ELF-1 (cell line): ENCODE measurements at regions not wholly inside any gene's neighbourhood (a gene's known extent, or its start where the extent isn't known, plus 50 kb on each side); places are given as distances from the start of the nearest gene placed in this dataset.

Experiments used
- DNase-seq: peaks from one replicate; pipeline ENCODE4 v3.0.0-alpha.2; 2016; ENCODE audit warnings: low read depth, low spot score

DNA sequence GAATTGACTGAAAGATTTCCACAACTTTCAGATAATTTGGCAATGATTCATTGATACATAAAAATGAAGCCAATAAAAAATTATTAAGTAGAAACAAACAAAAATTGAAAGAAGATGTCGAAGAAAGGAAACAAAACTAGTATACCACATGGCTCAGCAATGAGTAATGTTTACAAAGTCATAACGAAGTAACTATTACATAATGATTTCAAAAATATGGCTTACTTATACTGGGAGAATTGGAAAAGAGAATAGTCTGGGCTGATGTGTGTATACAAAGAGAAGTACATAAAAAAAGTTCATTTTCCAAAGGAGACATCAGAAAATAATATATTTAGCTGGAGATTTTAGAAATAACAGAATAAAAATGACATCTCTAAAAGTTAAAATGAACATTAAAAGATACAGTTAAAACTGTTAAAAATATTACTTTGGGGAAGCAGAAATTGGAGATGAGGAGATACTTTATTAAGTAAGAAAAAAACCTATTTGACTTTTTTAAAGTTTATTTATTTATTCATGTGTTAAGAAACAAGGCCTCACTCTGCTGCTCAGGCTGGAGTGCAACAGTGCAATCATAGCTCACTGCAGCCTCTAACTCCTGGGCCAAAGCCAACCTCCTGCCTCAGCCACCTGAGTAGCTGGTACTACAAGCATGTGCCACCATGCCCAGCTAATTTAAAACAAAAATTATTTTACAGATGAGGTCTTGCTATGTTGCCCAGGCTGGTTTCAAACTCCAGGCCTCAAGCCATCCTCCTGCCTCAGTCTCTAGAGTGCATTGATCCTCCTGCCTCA lies 409.7 kb upstream of the PIK3C3 start:
- no peak for DNase-seq

DNA sequence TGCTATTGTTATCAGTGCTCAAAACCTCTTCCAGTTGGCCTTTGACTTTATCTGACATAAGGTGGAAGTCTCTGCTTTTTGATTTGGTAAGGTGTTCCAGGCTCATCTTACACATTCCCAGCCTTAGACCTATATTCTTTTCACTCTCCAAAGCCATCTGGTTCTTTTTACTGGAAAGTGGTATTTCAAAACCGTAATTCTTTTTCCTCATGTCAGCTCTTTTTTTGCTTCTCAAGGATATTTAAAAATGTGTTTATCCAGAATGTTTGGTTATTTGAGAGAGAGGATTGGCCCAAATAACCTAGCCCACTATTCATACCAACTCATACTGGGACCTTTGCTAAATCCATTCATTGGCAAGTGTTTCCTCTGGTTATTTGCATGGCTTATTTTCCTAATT lies 411.2 kb upstream of the PIK3C3 start:
- no peak for DNase-seq

DNA sequence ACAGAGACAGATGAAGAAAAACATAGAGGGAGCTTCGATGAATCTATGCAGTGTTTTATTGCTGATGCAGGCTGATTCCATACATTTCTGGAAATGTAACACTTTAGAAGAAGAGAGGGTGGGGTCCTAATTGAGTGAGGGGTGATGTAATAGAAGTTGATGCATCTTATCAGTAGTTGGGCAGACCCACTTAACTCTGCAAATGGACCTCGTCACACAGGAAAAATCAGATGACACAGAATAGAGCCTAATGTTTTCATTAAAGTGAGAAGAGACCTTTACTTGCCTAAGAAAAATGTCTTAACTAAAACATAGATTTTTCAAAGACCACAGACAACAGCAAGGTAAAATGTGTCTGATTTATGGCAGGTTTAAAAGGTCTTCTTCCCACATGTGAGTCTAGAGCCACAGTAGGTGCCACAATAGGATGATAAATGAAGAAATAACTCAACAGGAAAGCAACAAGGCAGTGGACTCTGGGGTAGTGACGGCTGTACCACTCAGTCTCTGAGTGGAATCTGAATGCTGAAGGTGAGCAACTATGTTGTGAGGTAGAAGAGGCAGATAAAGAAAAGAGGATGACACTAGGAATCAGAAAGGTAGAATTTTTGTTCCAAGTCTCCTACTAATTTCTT lies 414.7 kb upstream of the PIK3C3 start:
- no peak for DNase-seq

DNA sequence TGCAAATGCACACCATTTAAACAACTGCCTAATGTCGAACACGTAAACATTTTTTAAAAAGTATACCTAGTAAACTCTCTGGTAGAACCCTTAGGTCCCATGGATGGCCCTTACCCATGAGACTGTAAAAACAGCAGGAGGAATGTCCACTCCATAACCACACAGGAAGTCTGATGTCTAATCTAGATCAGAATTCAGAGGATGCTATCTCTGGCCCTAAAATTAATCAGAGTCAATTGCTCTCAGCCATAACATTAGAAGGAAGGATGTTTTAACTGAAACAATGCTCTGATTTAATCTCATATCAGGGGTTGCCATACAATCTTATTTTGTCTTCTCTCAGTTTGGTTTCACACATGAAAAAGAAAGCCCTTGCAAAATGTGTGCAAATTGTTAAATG lies 416.3 kb upstream of the PIK3C3 start:
- no peak for DNase-seq

DNA sequence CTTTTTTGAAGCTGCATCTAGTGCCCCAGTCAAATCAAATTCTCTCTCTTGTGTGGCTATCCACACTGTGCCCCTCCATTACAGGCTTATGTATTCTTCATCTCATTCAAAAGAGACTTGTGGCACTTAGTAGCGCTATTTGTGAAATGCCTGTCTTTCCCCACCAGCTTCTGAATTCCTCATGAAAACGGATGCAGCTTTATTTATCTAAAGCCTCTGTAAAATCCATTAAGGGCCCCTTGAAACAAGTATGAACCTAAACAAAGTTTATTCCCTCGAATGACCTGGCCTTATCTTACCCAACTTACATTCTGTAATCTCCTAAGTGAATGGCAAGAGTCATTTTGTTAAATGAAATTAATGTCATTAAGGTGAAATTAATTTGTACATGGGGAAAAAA lies 417.4 kb upstream of the PIK3C3 start:
- no peak for DNase-seq

DNA sequence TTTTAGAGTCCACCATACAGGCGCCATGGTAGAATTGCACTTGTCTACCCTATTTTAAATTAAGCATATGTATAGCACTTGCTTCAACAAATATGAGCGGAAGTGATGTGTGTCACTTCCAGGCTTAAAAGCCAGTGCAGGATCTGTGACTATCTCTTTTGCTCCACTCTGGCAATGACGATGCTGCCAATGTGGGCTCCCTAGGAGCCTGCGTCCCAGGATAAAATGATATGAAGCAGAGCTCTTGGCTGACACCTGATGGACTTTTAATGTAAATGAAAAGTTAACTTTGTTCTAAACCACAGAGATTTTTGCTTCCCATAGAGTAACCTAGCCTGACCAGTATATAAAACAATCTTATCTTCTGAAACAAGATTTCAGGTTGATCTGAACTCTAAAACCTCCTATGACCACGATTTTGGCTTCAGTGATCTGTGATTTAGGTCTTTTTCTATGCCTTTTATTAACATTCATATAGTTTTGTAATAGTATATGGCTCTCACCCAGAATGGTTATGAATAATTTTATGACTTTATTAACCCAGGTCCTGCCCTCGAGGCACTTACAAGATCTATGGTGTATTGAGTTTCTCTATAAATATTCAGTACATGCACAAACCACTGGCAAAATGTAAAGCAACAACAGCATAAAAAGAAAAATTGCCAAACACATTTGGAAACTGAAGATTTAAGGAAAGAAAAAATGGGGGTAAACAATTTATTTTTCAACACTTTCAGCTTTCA lies 422.5 kb upstream of the PIK3C3 start:
- peak; percentile 3 for DNase-seq

DNA sequence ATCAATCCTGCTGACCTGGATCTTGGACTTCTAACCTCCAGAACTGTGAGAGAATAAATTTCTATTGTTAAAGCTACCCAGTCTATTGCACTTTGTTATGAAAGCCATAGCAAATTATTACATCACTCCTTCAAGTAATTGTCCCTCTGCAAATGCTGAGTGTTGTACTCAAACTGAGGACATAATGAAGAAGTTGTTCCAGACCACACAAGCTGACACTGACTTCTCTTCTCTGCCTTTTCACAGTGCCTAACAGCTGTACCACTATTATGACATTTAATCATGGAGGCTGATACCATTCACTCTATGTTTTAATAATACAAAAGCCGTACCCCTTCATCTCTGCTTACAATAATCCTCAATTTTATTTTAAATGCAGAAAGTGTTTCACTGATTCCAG lies 424.1 kb upstream of the PIK3C3 start:
- DNase-seq: no peak

DNA sequence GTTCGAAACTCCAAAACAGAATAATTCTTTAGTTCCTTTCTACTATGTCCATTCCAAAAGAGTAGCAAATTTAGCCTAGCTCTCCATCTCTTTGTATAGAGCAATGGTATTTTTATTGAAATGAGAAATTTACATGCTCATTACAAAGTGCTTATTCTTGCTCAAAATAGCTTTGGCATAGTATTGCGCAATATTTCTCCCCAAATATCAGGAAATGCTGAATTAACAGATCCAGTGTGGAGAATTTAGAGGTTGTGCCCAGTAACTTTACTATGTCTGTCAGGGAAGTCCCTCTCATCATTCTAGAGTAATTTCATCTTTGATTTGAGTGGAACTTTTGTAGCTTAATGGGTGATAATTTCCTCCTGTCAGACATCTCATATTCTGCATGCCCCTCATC lies 425.9 kb upstream of the PIK3C3 start:
- no peak for DNase-seq

DNA sequence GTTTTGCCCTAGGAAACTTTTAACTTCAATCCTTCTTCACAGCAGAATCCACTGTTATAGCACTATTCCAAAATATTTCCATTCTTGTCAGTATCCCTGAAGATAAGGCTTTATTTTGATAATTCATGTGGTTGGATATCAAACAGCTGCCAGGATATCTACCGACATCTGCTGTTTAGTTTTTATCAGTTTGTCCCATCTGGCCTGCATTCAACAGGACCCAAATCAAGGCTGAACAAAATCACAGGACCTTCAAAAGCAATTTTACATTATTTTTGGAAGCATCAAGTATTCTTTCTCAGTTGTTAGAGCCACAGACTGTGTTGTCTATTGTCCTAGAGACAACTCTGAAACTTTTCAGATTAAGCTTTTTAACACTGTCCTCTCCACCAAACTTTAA lies 429.0 kb upstream of the PIK3C3 start:
- no peak for DNase-seq

DNA sequence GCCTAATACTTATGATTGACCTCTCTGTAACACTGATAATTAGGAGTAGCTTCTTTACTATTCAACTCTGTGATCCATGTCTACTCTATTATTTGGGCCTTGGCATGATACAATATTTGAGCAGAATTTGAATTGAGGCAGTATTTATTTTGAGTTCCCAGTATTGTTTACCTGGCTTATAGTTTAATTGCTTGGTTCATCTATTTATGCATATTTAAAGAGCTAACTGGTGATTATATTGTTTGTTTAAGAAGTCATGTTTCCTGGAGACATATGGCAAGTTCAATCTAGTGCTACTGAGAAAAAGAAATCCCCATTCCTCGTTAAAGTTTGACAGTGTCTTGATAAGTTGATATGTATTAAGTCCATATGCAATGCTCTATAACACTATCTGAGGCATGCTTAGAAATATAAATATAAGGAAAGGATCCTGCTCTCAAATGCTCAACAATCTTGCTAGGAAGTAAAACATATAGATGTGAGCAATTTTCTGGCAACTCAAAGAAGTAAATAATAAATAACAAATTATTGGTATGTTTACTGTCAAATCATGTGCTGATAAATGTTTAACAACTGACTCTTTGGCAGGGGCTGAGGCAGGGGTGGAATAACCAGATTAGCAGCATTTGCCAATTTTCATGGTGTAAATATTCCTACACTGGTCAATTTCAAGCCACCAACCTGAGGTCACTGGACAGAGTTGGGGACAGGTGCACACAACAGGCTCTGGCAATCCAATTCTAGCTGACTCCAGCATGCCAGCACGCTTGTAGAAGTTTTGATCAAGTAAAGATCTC lies 430.2 kb upstream of the PIK3C3 start:
- no peak for DNase-seq

DNA sequence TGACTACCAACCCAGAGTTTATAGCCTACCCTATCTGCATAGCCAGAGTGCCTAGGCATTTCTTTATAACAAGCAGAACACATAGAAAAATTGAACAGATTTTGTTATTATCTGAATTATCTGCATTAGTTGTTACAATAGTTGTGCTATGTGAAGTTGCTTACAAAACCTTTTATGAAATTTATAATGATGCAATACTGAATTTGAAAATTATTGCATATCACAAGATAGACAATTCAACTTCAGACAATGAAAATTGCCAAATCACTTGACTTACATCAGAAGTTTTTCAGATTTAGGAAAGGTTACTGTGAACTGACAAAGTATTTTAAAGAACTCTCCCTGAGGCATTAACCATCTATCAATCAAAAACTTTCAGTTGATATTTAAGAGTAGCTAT lies 437.9 kb upstream of the PIK3C3 start:
- DNase-seq: no peak

DNA sequence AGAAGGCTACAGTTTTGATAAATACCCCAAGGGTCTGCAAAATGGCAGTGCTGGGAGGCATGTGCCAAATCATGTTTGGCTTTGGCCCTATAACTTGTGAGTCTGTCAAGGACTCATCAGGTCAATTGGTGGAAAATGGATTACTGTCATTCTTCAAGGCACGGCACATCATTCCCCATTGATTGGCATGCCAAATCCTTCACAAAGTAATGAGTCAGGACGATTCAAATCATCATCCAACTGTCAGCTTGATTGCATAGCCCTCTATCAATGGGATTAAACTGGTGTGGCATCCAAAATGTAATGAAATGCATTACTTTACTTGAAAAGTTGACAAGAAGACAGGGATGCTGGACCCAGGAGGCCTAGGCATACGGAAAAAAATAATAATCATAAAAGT lies 441.6 kb upstream of the PIK3C3 start:
- no peak for DNase-seq

DNA sequence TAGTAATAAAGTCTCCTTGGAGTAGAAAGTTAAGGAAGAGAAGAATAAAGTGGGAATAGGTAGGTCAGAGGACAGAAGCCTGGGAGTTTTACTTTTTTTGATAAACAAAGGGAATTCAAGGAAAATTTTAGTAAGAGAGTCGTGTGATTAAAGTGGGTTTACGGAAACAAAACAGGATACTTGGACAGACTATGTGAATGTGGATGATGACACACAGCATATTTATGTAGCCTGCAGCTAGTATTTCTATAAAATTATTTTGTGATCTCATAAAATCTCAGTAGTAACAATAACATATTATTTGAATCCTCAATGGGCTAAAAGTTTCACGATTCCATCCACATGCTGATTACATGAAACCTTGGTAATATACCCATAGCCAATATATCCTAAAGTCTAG lies 450.7 kb upstream of the PIK3C3 start:
- no peak for DNase-seq

DNA sequence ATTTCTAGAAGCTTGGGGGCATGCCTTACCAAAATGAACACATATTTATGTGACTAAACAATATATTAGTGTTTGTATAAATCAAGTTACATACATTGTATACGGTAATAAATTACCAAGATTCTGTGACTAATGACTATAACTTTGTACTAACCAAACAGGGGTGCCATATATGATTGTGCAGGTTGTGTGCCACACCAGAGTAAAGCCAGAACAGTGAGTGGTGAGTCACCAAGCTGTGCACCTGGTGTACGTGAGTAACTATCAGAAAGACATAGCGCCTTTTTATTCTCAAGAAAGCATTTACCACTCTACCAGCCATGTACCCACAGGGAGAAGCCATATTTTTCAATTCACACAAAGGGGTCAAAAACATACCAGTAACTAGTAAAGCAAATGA lies 453.2 kb upstream of the PIK3C3 start:
- DNase-seq: no peak

DNA sequence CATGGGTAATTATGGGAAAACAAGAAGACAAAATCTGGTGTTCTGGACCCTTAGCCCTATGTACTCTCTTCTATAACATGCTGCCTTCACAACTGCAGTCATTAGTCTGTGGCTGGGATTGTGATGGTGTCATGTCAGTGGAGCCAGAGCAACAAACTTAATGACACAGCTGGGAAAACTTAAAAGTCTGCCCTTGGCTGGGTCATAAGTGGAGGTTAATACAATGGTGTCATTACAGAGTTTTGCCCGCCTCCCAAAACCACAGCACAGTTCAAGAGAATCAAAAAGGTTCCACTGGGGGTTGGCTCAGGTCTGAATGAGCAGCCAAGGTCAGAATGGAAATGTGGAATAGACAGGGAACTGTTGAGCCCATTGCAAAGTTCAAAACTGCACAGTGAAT lies 455.7 kb upstream of the PIK3C3 start:
- no peak for DNase-seq

DNA sequence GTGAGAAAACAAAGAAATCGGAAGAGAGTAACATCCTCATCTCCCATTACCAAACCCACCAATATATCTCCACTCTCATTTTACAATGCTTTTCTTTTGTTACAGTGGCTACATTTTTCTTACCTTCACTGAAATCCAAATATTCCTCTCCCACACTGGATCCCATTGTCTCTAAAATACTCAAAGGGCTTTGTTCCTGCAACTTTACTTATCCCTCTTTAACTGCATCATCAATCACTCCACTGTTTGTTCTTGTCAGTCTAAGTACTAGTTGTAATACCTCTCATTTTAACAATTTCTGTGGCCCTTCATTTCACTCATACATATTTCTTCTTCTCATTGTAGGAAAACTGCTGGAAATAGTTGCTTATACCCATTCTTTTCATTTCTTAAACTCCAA lies 464.2 kb upstream of the PIK3C3 start:
- no peak for DNase-seq

DNA sequence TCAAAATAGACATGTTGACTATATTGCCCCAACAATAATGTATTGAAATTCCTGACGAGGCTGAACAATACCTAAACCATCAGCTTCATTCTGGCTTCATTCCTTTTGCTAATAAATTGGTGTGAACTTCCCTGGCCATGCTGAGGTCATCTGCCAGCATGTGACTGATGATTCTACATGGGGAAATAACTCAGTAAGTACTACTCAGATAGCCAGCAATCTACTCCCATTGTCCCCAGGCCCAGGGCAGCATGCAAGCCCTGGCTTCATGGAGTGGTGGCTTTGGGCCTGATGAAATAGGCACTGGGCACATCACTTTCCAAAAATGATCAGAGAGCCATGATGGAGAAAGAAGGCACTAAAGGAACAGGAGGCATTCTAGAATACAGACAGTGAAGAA lies 468.5 kb upstream of the PIK3C3 start:
- no peak for DNase-seq

DNA sequence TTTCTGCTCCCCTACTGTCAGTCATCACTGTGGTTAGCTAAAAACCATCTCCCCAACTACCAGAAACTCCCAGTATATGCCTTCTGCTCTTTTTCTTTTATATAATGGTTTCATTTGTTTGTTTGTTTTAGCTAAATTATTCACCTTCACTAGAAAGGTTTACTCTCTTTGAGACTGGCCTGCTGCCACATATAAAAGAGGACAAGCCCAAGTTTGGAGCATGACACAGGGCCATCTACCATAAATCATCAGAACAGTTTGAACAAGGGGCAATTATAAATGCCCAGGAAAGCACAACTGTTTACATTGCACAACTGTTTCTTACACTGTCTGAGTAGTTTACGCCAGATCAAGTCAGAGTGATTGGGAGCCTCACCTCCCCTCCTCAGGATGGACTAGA lies 471.0 kb upstream of the PIK3C3 start:
- DNase-seq: no peak

DNA sequence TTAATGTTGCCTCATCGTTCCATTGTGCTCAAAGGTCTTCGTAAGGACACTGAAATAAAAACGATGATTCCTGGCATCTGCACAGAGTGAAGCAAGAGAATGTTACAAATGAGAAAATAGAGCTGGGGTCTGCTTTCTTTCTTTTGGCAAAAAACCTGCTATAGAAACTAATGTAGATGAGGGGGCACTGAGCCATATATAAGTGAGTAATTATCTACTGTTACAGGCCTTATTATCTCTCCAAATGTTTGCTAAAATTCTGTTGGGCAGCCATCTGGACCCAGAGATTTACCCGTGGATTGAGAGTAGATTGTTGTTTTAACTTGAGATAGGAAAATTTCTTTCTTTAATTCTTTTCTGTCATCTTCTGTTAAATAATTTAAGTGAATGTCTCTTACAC lies 472.5 kb upstream of the PIK3C3 start:
- no peak for DNase-seq

DNA sequence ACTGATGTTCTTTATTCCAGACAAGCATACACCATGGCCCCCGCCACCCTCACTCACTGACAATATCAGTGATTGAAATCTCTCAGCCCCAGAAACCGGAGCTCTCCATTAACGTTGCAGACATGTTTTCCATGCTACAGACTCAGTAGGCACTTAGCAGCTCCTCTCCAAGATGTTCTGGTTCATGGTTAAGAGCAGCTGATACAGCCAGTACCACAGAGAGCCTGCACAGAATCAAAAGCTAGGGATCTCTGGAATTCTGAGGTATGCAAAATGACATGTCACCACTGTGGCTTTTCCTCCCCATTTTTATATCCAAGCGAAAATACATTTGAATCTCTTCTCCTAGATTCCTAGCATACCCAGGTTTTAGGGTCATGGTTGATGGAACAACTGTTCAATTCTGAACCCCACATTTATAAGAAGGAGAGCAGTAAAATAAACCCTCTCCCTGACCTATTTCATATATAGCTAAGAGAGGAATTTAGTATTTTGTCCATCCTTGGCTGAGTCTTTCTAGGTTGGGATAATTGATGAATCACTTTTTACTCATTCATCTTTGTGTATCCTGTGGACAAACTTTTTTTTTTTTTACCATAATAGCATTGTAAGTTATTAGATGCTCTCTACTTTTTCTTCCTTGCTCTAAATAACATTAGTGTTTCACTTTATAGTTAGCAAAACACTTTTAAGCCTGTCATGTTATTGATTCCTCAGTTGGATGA lies 488.4 kb upstream of the PIK3C3 start:
- DNase-seq: no peak

DNA sequence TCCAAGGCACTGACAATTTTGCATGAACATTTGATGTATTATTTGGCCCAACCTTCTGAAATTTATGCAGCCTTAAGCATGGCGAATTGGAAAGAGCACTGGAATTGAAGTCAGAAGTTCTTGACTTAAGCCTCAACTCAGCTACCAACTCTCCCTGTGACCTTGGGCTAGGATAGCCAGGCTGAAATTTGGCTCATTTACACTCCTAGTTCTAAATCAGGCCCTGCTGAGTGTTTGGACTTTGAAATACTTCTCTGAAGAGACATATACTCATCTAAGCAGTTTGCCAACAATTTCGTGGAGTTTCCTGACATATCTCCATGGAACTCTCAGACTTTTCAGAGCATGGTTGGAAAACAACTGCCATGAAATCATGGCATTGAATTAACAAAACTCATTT lies 489.6 kb upstream of the PIK3C3 start:
- no peak for DNase-seq
